ENCODE measurements at regions not wholly inside any gene's neighbourhood (a gene's known extent, or its start where the extent isn't known, plus 50 kb on each side); places are given as distances from the start of the nearest gene placed in this dataset.
"Not testable (repeated sequence)": the region's sequence is repeated elsewhere in the genome, so short reads cannot be mapped to it uniquely, and the experiment has no call there.

- no peak for DNase-seq (ENCODE audit: low read depth)
Measured at GRCh38 chr9:90451804-90452203, 190.8 kb downstream of the DIRAS2 start.

DNA sequence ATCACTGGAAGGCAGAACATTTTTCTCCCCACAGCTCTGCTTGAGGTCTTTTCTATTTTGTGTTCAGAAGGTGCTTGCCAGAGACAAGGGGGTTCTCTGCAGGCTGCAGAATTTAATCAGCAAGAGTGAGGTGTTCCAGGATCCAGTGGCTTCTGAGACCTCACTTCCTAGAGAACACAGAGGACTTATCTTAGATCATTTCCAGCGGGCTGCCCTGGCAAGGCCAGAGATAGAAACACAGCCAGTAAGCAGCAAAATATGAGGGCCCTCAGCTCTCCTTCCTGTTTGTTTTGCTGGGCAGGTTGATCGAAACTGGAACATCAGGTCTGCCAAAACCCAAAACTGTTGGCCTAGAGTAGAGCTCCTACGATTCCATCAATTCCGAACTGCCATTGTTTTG, 187.3 kb downstream of the DIRAS2 start:
- no peak for DNase-seq (ENCODE audit: low read depth)

DNA sequence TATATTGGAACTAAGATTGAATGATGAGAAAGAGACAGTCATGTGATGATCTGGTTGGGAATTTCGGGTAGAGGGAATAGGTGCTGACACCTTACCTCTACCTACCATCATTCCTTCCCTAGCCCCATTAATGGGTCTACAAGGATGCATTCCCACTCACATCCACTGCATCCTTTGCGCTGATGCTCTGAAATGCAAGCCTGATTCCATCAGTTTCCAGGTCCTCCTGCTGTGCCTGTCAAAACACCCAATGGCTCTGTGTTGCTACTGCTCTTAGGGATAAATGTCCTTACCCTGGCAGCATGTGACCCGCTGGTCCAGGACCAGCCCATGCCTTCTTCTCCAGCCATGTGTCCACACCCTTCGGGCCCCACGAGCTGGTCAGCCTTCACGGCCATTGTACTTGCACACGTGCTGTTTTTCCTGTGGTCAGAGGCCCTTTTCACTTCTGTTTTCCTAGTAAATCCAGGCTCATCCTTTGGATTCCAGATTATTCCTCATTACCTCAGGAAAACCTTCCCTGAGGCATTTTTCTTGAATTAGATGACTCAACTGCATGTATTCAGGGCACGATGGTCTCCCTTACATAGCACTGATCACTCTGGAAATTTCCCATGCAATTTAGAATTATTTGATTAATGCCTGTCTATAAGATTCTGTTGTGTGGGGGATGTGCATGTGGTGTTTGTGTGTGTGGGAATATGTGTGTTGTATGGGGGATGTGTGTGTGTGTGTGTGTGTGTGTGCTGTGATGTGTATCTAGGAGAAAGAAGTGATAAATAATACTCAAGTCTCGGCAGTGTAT, 185.0 kb downstream of the DIRAS2 start:
- no peak for DNase-seq (ENCODE audit: low read depth)

- DNase-seq (ENCODE audit: low read depth): no peak
Measured at GRCh38 chr9:90458485-90458884, 184.1 kb downstream of the DIRAS2 start.

- DNase-seq (ENCODE audit: low read depth): no peak
Measured at GRCh38 chr9:90459321-90459720, 183.3 kb downstream of the DIRAS2 start.

DNA sequence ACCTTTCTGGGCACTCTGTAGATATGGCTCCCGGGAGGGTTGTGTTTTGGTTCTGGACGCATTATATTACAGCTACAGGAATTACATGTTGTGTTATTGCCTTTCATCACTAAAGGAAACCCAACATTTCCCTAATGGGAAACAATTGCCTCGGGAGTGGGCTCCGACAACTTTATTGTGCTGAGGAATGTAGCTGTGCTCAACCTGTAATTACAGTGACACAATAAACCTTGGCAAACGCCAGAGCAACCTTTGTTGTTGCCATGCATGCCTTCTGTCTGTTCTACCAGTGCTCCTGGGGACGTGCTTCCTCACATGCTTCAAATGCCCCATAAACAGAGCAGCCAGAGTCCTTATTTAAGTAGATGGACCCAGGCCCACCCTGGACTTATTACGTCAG, 182.4 kb downstream of the DIRAS2 start:
- no peak for DNase-seq (ENCODE audit: low read depth)

DNA sequence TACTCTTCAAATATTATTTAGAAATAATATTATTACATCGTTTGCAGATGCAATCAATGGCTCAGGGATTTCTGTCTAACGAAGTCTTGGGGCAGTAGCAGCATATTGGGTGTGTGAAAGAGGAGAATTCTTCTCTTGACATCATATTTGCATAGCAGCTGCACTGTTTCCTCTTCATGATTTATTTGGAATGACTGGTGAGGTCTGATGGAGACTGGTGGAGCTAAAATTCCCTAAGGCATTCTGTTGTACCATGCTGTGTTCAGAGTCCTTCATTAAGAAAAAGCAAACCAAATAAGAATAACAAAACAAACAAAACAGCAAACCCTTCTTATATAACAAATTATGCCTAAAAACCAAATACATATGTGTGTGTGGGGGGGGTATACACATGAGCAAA, 177.6 kb downstream of the DIRAS2 start:
- no peak for DNase-seq (ENCODE audit: low read depth)

GRCh38 chr9:90466441-90466840, 176.2 kb downstream of the DIRAS2 start:
- no peak for DNase-seq (ENCODE audit: low read depth)

DNA sequence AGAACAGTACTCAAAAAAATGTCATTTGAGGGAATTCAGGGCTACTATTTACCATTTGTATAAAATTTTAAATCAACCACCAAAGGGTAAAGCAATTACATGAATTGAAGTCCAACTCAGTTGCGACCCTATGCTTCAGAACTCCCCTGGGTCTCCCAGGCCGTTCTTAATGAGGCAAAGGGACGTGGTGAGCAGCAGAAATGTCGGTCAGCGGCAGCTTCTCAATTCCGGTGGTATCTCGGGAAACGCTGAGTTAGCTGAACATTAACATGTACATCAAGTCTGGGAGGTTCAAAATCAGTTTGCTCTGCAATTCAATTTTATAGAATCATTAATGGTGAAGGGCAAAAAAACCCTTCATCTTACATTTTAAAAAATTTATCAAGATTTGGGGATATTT, 173.2 kb downstream of the DIRAS2 start:
- no peak for DNase-seq (ENCODE audit: low read depth)

GRCh38 chr9:90469865-90470387, 172.7 kb downstream of the DIRAS2 start:
- no peak for DNase-seq (ENCODE audit: low read depth)

DNA sequence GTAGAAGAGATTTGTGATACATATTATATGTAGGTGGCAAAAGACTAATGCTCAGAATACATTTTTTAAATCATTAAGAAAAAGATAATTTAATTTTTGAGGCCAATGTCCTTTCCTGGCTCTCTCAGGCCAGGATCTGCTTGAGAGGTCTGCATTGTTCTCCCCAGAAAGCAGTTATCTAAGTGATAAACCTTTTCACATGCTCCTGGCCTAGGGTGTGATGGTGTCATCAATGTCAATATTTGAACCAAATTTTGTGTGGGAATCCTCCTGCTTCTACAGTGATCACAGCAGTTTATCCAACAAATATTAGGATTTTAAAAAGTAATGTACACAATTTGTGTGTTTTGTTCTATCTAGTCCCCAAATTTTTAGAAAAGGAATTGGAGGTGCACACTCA, 166.6 kb downstream of the DIRAS2 start:
- DNase-seq (ENCODE audit: low read depth): no peak

DNA sequence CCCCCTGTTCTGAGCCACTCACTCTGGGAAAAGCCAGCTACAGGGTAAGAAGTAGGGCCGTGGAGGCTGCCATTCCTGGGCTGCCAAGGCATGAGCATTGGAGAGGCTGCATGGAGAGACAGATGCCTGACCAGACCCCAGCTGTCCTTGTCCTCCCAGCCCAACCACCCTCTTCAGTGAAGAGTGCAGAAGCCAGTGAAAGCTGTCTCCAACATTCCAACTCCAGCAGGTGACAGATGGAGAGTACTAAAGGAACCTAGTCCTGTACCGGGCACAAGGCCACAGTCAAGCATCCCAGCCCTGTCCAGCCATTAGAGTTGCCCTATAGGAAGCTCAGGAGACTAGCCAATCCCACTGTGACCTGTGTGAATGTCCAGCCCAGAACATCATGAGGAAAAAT, 165.1 kb downstream of the DIRAS2 start:
- no peak for DNase-seq (ENCODE audit: low read depth)

DNA sequence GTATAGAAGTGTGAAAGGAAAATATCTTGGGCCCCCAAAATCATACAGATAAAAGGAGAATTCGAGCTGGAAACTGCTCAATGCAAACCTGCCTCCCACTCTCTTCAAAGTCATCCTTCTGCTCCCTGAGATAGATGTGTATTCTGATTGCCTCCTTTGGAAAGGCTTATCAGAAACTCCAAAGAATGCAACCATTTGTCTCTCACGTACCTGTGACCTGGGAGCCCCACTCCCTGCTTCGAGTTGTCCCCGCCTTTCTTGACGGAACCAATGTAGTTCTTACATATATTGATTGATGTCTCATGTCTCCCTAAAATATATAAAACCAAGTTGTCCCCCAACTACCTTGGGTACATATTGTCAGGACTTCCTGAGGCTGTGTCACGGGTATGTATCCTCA, 163.8 kb downstream of the DIRAS2 start:
- no peak for DNase-seq (ENCODE audit: low read depth)

GRCh38 chr9:90485028-90485427, 157.6 kb downstream of the DIRAS2 start:
- DNase-seq (ENCODE audit: low read depth): no peak

DNA sequence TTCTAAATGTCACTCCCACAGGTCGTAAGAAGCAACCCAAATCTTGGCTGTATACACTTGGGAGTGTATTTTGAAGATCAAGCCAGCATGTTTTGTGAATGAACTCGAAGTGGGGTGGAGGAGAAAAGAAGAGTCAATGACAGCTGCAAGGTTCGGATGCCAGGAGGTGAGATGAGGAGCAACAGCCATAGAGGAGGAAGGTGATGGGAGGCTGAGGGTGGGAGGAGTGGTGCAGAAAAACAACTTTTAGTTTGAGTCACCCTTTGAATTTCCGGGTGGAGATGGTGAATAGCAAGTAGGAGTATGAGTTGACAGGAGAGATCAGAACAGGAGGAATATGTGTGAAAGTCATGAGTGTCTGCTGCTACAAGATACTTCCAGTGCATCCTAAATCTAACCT, 153.6 kb downstream of the DIRAS2 start:
- DNase-seq (ENCODE audit: low read depth): no peak

GRCh38 chr9:90499761-90500160, 142.9 kb downstream of the DIRAS2 start:
- DNase-seq (ENCODE audit: low read depth): no peak

GRCh38 chr9:90502134-90502533, 140.5 kb downstream of the DIRAS2 start:
- no peak for DNase-seq (ENCODE audit: low read depth)

DNA sequence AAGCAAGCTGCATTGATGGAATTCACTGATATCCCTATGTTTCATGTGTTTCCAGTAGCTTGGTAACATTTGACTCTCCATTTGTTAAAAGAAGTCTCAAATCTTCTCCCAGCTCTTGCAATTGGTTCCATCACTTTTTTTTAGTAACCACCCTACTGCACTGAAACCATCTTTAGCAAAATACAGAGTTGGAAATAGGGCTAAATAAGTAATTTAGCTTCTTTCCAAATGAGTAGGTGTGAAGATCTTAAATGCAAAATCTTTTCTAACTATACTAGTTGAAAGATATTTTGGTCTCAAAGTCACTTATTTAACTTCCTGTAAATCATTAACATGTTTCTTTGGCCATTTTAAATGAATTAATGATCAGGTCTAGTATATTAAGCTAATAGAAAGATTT, 138.1 kb downstream of the DIRAS2 start:
- no peak for DNase-seq (ENCODE audit: low read depth)

- DNase-seq (ENCODE audit: low read depth): no peak
Measured at GRCh38 chr9:90505695-90506094, 136.9 kb downstream of the DIRAS2 start.

GRCh38 chr9:90506402-90506801, 136.2 kb downstream of the DIRAS2 start:
- DNase-seq (ENCODE audit: low read depth): not testable (repeated sequence)

- no peak for DNase-seq (ENCODE audit: low read depth)
Measured at GRCh38 chr9:90507621-90508020, 135.0 kb downstream of the DIRAS2 start.

DNA sequence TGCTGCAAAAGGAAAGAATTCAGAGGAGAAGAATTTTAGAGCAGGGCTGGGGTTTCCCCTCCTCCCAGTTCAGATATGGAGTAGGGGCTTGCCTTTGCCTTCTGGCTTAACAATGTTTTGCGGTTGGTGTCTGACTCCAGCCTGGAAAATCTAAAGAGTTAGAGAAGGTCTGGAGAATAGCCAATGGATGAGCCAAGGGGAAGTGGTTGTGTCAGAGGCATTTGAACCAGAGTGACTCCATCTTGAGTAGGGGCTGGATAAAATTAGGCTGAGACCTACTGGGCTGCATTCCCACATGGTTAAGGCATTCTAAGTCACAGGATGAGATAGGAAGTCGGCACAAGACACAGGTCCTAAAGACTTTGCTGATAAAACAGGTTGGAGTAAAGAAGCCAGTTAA, 133.7 kb downstream of the DIRAS2 start:
- DNase-seq (ENCODE audit: low read depth): peak; percentile 46

DNA sequence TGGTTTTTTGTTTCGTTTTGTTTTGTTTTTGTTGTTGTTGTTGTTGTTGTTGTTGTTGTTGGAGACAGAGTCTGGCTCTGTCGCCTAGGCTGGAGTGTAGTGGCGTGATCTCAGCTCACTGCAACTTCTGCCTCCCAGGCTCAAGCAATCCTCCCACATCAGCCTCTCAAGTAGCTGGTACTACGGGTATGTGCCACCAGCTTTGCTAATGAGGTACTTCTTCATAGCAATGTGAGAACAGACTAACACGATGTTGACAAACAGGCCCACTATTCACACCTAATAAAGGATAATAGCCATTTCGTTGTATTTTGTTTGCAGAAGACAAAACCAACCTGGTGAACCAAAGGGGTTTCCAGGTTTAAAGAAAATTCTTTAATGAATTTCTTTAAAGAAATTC, 130.9 kb downstream of the DIRAS2 start:
- no peak for DNase-seq (ENCODE audit: low read depth)

- no peak for DNase-seq (ENCODE audit: low read depth)
Measured at GRCh38 chr9:90514877-90515276, 127.7 kb downstream of the DIRAS2 start.

All from Daoy (cell line).